NCI-H345 (cell line): ENCODE measurements at regions not wholly inside any gene's neighbourhood (a gene's known extent, or its start where the extent isn't known, plus 50 kb on each side); places are given as distances from the start of the nearest gene placed in this dataset.

ENCODE experiments used
- DNase-seq: peaks from one replicate; lab custom pipeline; 2025; lab: John Stamatoyannopoulos, UW

DNA sequence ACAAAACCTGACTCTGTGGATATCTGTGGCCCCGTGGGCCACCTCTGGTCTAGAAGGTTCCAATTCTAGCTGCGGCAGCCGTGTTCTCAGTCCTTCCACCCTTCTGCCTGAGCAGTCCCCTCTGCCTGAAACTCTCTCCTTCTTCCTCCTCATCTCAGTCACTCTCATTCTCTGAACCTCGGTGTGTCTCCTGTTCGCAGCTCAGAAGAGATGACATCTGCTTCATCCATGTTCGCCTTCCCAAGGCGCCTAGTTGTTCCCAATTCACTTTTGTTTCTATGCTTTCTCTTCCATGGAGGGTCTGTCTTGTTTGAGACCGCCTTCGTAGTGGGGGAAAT, 95.5 kb downstream of the CEBPB start:
- DNase-seq: no peak

DNA sequence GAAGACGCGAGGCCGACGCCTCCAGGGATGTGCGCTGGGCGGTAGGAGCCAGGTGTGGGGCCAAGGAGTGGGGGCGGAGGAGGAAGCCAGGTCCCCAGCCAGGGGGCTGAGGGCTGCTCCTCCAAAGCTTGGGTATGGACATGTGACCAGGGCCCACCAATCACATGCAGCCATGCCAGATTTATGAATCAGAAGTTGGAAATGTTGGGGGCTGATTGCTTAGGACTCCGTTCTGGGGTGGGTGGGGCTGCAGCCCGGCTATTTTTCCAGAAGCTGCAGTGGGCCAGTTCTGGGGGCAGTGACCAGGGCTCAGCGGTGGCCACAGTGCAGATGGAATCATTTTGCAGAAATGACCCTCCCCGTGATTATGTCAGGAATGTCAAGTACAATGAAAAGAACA, 96.0 kb downstream of the CEBPB start:
- DNase-seq: no peak

DNA sequence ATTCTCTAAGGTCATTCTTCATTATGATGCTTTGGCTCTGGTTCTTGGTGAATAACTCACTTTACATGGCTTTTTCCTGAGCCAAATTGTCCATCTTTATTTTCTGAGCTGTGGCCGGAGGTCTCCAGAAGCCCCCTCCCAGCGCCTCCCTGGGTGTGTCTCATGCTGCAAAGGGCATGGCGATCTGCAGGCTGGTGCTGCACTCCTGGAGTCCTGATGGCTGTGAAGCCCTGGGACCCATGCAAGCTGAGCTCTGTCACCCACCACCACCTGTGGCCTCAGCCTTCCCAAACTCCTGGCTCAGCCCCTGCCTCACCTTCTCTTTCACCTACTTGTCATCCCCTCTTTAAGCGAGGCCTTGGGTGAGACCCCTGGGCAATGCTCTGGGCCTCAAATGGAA, 96.9 kb downstream of the CEBPB start:
- no peak for DNase-seq

DNA sequence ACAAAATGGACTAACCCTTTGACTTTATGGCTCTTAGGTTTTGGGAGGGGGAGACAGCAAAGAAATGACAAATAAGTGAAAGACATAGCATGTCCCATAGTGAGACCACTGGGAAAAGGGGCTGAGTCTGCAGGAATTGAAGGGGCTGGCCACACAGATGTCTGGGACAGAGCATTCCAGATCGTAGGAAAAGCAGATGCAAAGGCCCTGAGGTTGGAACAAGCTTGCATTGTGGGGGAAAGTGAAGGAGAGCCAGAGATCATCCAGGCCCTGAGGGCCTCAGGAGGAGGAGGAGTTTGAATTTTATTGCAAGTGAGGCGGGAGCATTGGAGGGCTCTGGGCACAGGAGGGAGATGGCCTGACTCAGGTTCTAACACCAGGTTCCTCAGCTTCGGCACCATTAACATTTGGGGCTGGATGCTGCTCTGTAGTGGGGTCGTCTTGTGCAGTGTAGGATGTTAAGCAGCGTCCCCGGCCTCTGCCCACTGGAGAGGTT, 97.5 kb downstream of the CEBPB start:
- DNase-seq: no peak

DNA sequence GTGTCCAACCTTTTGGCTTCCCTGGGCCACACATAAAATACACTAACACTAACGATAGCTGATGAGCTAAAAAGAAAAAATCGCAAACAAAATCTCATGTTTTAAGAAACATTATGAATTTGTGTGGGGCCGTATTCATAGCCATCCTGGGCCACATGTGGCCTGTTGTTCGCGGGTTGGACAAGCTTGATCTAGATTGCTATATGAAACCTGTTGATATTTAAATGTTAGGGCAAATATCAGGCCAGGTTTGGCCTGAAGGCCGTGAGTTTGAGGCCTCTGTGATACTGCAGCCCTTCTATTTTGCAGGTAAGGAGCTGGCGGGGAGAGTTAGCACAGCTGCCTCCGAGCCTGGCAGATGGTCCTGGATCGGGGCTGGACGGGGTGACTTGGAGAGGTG, 99.0 kb downstream of the CEBPB start:
- DNase-seq: no peak

DNA sequence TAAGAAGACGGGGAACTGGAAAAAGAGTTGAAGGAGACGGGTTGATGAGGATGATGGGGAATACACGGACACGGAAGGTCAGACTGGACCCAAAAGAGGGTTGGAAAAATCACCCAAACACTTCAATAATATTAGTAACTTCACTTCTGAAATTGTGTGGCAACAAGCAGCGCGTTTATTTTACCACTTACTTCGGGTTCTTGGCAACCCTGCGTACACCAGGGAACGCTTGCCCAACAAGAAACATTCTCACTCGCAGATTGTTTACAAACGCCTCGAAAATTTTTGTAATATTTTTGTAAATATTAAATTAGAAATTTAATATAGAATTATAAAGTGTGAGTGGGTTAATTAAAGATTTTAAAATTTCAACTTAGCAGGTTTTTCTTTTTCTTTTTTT, 99.5 kb downstream of the CEBPB start:
- DNase-seq: no peak

DNA sequence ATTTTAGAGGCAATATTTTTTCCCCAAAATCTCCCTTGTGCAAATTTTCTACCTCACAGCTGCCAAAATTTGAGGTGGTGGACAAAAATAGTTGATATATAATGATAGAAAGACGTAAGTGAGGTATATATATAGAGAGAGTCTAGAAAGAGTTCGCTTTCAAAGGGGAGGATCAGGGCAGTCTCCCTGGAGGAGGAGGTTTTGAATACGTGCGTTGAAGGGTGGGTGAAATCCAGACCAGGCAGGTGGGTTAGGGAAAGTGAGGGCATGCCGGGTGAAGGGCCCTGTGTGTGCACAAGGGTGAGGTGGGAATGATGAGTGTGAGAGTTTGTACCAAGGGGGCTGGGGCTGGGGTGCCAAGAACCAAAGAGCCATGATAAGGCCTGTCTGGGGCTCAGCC, 100.2 kb downstream of the CEBPB start:
- DNase-seq: no peak

DNA sequence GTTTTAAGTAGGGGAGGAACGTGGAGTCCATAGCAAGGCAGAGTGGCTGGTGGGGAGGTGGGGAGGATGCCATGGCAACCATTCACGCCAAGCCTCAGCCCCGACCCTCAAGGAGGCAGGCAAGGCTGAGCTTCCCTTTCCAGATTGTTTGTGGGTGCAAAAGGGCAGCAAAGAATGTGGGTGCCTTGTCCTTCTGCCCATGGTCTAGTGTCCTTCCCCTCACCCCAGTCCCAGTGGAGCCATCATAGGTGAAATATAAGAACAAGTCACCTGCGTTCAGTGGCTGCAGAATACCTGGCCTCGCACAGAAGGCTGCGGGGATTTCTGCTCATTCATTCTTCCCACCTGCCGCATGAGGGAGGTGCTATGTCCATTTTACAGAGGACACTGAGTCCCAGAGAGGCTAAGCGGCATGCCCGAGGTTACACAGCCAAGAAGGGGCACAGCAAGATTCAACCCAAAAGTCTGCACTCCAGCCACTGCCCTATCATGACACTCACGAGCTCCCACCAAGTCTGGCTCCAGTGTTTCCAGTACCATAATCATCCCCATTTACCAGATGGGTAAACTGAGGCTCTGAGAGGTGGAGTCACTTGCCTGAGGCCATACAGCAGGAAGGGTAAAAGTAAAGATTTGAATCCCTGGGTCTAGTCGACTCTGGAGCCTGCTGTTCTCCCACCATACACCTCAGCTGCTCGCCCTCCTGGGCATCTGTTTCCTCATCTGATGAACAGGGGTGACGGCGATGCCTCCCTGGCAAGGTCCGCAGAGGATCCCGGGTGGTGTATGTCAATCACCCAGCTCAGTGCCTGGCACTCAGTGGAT, 100.8 kb downstream of the CEBPB start:
- DNase-seq: no peak

DNA sequence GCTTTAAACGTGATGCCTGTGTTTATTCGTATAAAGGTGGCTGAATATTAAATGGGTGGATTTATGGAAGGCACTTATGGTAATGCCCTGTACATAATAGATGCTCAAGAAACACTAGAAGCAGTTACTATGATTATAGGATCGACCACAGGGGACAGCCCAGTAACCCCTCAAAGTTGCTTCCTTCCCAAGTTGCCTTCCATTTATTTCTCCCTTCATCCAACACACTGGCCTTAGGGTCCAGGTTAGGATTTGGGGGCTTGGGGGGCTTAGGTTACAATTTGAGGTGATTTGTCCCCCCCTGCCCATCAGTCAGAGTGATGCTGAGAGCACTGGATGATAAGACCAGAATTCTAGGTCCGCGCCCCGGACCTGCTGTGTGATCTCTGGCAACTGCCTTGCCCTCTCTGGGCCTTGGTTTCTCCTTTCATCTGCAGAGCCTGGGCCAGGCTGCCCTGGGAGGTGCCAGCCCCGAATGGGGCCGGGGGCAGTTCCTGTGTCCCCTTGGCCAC, 101.5 kb downstream of the CEBPB start:
- DNase-seq: no peak

DNA sequence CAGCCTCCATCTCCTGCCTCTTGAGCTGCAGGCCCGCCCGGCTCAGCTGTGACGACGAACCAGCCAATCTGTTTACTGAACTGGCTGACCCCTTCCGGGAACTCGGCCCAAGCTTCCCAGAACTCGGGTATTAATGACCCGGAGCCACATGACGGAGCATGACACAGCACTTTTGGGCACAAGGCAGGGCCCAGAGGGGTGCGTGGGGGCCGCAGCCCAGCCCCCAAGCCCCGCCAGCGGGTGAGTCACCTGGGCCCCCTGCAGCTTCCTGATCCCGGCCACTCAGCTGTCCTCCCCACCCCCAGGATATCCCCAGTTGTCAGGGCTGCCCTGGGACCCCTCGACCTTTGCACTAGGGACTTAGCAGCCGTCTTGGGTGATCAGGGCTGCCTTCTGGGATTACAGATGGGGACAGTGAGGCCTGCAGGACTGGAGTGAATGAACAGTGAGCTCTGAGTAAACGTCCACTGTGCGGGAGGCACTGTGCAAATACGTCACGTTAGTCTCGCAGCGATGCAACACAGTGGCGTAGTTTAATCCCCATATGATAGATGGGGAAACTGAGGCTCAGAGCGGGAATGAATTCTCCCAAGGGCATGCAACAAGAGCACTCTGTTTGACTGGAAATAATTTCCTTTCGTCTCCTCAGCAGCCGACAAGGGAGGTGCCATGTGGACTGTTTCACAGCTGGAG, 102.1 kb downstream of the CEBPB start:
- no peak for DNase-seq

DNA sequence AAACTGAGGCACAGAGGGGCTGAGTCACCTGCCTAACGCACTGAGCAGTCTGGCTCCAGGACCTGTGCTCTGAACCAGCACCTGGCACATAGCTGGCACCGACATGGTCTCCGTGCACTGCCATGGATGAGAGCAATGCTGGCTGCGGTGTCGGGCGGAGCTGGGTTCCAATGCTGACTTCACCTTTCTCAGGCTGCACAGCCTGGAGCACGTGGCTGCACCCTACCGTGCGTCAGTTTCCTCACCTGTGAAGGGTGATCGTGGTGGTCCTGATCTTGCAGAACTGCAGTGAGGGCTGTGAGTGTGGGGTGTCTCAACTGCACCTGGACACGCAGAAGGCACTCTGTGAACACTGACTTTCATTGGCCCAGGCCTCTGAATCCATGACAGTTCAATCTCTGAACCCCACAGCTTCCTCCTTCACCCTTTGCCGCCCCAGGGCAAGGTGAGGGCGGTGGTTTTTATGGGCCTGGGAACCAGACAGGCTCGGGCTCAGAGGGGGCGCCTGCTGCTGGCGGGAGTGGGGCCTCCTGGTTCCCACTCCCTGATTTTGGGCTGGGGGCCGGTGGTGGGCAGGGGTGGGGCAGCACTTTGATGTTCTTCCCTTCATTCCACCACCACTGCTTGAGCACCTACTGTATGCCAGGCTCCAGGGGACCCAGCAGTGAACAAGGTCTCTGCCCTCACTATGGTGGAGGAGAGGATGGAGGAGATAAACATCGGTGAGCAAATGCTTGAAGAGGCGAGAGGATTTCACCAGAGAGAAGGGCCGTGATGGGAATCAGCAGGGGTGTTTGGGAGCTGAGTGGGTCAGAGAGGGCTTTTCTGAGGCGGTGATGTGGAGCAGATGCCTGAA, 102.9 kb downstream of the CEBPB start:
- no peak for DNase-seq

DNA sequence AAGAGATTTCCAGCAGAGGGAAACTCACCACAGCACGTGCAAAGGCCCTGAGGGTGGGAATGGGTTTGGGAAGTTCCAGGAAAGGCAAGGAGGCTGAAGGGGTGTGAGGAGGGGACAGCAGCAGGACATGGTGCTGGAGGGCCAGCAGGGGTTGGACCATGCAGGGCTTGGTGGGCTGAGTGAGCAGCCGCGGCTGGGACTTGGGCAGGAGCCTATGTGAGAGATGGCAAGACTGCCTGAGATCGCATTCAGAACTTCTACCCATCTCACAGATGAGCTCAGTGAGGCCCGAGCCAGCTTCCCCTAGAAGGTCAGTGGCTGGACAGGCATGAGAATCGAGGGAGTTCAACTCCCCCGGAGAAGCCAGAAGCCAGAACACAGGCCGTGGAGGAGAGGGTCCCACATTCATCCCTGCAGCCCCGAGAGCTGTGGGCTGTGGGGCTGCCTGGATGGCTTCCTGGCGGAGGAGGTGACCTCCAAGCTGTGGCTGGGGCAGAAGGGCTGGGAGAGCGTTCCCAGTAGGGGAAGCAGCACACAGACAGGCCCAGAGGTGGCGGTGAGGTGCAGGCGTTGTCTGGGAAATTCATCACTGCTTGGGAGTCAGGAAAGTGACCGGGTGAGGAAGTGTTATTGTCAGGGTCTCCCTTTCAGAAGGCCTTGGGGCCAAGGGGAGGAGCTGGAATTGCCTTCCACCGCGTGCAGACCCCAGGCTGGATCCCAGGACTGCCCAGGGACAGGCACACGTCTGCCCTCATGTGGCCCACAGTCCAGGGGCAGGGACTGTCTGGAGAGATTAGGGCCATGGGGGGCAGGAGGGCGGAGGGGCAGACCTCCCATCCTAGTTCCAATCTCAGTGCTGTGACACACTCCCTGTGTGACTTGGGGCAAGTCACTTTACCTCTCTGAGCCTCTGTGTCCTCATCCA, 103.8 kb downstream of the CEBPB start:
- no peak for DNase-seq

DNA sequence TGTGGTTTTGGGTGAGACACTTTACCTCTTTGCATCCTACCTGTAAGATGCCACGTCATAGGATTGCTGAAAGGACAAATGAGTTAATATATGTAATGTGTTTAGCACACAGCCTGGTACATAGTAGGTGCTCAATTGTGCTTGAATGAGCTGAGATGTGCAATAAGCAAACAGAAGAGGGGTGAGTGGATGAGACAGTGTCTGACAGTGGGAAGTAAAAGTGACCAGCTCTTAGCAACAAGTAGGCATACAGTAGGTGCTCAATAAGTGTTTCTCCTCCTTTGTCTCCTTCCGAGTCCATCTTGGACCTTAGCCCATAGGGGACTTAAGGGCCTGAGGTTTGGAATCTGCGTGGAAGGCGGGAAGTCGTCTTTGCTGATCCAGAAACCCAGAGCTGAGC, 104.7 kb downstream of the CEBPB start:
- no peak for DNase-seq

DNA sequence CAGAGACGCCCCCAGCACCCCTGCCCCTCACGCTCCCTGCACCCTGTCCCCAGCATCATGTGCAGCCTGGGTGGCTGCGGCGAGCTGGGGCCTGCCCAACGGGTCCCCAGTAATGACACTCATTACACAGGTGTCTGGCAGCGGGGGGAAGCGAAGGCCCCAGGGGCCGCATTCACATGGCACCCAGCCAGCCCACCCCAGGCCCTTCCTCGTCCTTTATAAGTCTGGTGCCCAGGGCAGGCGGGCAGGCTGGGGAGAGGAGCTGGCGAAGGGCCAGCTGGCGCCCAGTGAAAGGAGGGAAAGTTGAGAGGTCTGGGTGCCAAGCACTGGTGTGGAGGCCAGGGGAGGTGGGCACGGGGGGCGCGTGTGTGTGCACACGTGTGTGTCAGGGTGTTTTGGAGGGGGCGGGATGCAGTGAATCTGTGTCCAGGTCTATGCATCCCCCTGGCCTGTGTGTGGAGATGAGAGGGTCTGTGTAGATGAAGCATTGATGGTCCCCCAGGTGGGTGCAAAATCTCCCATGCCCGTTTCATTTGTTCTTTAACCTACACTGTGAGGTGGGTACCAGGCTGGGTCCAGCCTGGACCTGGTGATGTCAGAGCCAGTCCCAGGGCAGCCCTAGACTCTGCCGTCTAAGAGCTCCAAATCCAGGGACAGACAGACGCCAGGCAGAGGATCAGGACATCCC, 105.3 kb downstream of the CEBPB start:
- peak; percentile 96 for DNase-seq

DNA sequence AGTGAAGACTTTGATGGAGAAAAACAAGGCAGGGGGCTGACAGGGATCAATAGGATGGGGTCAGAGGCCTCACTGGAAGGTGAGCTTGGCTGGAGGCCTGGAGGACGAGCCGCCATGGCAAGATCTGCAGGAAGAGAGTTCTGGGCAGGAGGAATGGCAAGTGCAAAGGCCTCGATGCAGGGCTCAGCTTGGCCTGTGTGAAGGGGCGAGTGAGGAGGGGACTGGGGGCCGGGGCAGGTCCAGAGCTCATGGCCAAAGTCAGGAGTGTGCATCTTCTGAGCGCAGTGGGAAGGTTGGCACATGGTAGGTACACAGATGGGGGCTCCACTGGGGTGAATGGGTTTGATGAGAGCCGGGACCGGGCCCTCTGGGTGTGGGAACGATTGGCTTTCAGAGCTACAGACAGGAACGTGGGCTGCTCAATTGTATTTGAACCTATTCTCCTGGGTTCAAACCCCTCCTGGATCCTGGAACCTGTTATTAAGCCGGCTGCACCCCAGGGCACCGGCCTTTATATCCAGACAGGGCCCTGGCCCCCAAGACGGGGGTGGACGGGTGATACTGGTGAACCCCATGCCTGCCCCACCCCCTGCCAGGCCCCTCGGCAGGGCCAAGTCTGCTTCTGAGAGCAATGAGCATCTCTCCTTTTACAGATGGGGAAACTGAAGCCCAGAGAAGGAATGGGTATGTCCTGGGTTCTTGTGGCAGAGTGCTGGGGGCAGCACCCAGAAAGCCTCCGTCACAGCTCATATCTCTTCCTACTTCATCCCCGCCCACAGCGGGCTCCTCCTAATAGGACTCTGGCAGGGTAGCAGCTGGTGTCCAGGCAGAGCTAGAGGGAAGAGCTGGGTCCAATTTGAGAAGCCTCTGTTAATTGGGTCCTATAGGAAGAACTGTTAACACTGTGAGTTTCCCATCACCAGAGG, 106.1 kb downstream of the CEBPB start:
- peak; percentile 24 for DNase-seq

DNA sequence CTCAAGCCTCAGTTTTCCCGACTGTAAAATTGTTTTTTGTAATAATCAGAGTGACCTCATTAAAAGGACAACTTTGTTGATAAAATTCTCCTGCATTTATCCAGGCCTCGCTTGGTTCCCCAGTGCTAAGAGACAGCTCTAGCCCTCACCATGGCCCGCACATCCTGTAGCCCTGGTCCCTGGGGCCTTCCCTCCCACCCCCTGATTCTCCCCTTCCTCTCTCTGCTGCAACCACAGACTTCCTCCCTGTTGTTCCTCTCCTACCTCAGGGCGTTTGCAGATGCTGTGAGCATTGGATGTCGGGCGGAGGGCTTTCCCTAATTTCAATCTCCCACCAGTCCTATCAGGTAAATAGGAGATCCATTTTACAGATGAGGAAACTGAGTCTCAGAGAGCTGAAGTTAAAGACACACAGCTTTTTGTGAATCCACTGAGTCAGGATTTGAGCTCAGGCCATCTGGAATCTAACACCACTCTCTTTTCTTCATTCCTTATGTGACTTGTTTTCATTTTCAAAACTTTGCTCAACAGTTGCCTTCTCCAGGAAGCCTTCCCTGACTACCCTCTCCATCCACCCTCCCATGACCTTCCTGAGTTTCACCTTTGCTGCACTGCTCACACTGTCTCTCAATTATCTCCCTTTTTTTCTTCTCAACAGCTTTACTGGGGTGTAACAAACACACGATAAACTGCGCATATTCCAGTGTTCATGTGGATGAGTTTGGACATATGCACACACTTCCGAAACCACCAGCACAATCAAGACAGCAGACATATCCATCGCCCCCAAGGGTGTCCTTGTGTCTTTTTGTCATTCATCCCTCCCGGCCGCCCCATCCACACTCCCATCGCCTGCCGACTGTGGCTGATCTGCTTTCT, 107.1 kb downstream of the CEBPB start:
- no peak for DNase-seq

DNA sequence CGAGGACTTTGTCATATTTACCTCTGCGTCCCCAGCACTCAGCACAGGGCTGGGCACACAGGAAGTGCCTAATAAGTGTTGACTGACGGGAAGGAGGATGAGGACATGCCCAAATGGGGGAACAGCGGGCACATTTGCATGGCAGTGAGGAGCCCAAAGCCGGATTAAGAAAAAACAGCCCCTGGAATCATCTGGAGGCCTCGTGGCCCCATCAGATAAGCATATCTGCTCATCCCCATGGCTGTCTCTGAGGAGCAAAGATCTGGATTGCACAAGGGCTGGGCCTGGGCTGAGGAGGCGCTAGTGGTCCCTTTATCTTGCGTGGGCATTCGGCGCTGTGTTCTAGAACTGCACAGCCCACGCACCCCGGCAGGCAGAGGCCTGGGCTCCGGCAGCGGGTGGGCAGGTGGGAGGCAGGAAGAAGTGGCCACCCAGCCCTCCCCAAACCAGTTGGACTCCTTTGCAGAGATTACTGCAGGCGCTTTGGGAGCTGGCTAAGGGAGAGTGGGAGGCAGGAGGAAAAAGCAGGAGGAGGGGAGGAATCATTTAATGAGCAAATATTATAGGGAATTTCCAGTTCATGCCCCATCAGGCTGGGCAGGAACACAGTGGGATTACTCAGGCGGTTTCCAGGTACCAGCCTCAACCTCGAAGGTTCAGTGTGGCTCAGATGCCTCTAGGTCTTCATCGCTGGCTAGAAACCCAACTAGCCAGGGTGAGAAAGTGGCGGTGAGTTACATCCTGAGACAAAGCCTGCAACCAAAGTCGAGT, 108.1 kb downstream of the CEBPB start:
- no peak for DNase-seq

DNA sequence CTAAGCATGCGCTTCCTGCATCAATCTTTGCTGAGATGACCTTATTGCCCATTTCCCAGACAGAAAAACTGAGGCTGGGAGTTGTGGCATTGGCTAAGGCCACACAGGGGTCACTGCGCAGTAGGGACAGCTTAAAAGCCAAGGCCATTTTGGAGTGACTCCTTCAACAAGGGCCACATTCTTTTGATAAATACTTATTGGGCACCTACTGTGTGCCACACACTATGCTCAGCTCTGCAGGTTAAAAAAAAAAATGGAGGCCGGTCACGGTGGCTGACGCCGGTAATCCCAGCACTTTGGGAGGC, 108.6 kb downstream of the CEBPB start:
- DNase-seq: no peak
